GM23248 (cell line): ENCODE measurements at regions not wholly inside any gene's neighbourhood (a gene's known extent, or its start where the extent isn't known, plus 50 kb on each side); places are given as distances from the start of the nearest gene placed in this dataset.

Source experiments
- DNase-seq: peaks from one replicate; pipeline ENCODE4 v3.0.0-alpha.2; 2015
- H2AFZ ChIP-seq: fragments of 200-600 bp; sonication (generic); 2 replicates; pipeline ENCODE4 v1.6.1; 2016; ENCODE audit warnings: antibody characterized with exemption
- H3F3A ChIP-seq: fragments of 200-600 bp; sonication (generic); 2 replicates; pipeline ENCODE4 v1.6.1; 2016; ENCODE audit warnings: mild to moderate bottlenecking, antibody characterized with exemption, mixed run types; ENCODE audit not compliant: insufficient read depth
- H3K27ac ChIP-seq: fragments of 200-600 bp; sonication (generic); 2 replicates; pipeline ENCODE4 v1.5.1; 2016; ENCODE audit warnings: mild to moderate bottlenecking
- H3K27me3 ChIP-seq: fragments of 200-600 bp; sonication (generic); replicated peaks from 2 replicates; pipeline ENCODE4 v1.6.1; 2016; ENCODE audit warnings: mild to moderate bottlenecking; ENCODE audit not compliant: insufficient read depth
- H3K36me3 ChIP-seq: fragments of 200-600 bp; sonication (generic); 2 replicates; pipeline ENCODE4 v1.6.1; 2016; ENCODE audit warnings: low read depth, mild to moderate bottlenecking
- H3K4me1 ChIP-seq: fragments of 200-600 bp; sonication (generic); 2 replicates; pipeline ENCODE4 v1.6.1; 2016; ENCODE audit warnings: mild to moderate bottlenecking; ENCODE audit not compliant: insufficient read depth
- H3K4me2 ChIP-seq: fragments of 200-600 bp; sonication (generic); one replicate; pipeline ENCODE4 v1.6.1; 2016; ENCODE audit warnings: mild to moderate bottlenecking; ENCODE audit not compliant: unreplicated experiment
- H3K4me3 ChIP-seq: fragments of 200-600 bp; sonication (generic); 2 replicates; pipeline ENCODE4 v1.5.1; 2016; ENCODE audit warnings: mild to moderate bottlenecking
- H3K79me2 ChIP-seq: fragments of 200-600 bp; sonication (generic); 2 replicates; pipeline ENCODE4 v1.6.1; 2016; ENCODE audit warnings: mild to moderate bottlenecking; ENCODE audit not compliant: insufficient read depth
- H3K9ac ChIP-seq: fragments of 200-600 bp; sonication (generic); 2 replicates; pipeline ENCODE4 v1.6.1; 2016; ENCODE audit warnings: mild to moderate bottlenecking
- H3K9me2 ChIP-seq: fragments of 200-600 bp; sonication (generic); 2 replicates; pipeline ENCODE4 v1.6.1; 2016; ENCODE audit warnings: mixed run types, mild to moderate bottlenecking, moderate library complexity; ENCODE audit not compliant: insufficient read depth
- H3K9me3 ChIP-seq: fragments of 200-600 bp; sonication (generic); one replicate; pipeline ENCODE4 v1.6.1; 2017; ENCODE audit warnings: low read depth
- H4K20me1 ChIP-seq: fragments of 200-600 bp; sonication (generic); 2 replicates; pipeline ENCODE4 v1.6.0; 2016; ENCODE audit not compliant: insufficient read depth
- EZH2 ChIP-seq: fragments of 200-600 bp; sonication (generic); IDR thresholded peaks from 2 replicates; pipeline ENCODE4 v1.6.1; 2018; ENCODE audit warnings: antibody characterized with exemption, mild to moderate bottlenecking; ENCODE audit not compliant: insufficient read depth, poor library complexity, severe bottlenecking
- EZH2phosphoT487 ChIP-seq: fragments of 200-600 bp; sonication (generic); IDR thresholded peaks from 2 replicates; pipeline ENCODE4 v1.6.1; 2018; ENCODE audit warnings: antibody characterized with exemption, moderate library complexity, mild to moderate bottlenecking, low read depth; ENCODE audit not compliant: insufficient read depth
- WGBS, 2 experiments: methylation state at CpG; one replicate each; pipeline ENCODE4 v1.1.6; 2015 to 2017; ENCODE audit warnings: low lambda C conversion rate in 2 of 2, low coverage in 1 of 2; ENCODE audit errors: missing lambda C conversion rate in 2 of 2; 5-methylcytosine and 5-hydroxymethylcytosine counted together
- in situ Hi-C: fragments of 300-500 bp; cut with MboI; formaldehyde crosslinking; loops from 2 replicates; pipeline ENCODE4 v1.15.0; 2020

DNA sequence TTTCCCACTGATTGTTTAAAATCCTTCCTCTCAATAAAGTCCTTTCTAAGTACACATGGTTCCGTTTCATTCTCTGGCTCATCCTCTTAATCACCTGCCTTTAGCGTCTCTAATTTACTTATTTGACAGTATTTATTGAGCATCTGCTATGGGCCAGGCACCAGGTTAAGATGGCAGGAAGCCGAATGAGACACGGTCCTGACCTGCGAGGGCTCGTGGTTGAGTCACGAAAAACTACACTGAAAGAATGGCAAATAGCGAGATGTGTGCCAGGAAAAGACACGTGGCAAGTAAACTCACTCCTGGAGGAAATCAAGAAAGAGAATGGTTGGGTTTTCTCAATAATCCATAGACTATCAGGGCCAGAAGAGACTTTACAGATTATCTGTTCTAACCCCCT, 60.9 kb downstream of the HES1 start:
- H3K9me2 ChIP-seq, result no peaks in the 10 kb centered on the region
- H3K9me3 ChIP-seq, result no peaks in the 10 kb centered on the region
- H3K36me3 ChIP-seq, result no peaks in the 10 kb centered on the region
- H3K27me3 ChIP-seq, result peaks cover 43% of the 10 kb centered on the region
- no peak overlapping the region for H3K9ac ChIP-seq
- no peak overlapping the region for H2AFZ ChIP-seq
- WGBS, 2 experiments, result 92 to 94% methylated on average over 9 of the region's 9 CpGs
- no peak for DNase-seq
- no peaks in the 10 kb centered on the region for H3K4me1 ChIP-seq
- in situ Hi-C loops, result no loop called here
- H3K27ac ChIP-seq, result no peak overlapping the region
- no peak for TF ChIP-seq EZH2
- no peak overlapping the region for H3K4me3 ChIP-seq
- H3K4me2 ChIP-seq, result no peak overlapping the region
- H4K20me1 ChIP-seq, result no peaks in the 10 kb centered on the region
- no peaks in the 10 kb centered on the region for H3F3A ChIP-seq
- H3K79me2 ChIP-seq, result no peaks in the 10 kb centered on the region

DNA sequence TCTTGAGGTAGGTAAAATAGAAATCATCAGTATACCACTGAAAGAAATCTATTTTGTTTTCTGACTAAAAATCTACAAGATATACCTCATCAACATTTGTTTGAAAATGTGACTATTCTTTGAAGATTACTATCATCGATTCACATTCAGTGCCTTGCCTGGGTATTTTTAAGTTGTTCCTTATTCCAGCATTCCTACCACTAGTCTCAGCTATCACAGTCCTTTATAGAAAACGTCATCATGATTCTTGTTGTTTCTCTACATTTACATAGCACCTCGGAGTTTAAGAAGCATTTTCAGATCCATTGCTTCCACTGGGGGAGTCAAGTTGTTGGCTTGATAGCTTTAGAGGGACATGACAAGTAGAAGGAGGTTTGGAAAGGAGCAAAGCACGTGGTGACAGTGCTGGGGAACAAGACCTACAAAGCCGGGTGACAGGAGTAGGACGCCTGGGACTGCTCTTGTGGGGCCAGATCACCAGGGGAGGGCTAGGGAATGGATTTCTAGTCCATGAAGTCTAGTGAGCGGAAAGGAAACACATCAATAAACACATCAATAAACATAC, 61.5 kb downstream of the HES1 start:
- no peak overlapping the region for H3K9ac ChIP-seq
- H3K4me1 ChIP-seq, result no peaks in the 10 kb centered on the region
- H3K79me2 ChIP-seq, result no peaks in the 10 kb centered on the region
- no peaks in the 10 kb centered on the region for H4K20me1 ChIP-seq
- H3K4me2 ChIP-seq, result no peak overlapping the region
- no peak overlapping the region for H3K4me3 ChIP-seq
- WGBS, 2 experiments, result 49 to 55% methylated on average over 7 of the region's 7 CpGs
- no peaks in the 10 kb centered on the region for H3K36me3 ChIP-seq
- H3F3A ChIP-seq, result no peaks in the 10 kb centered on the region
- TF ChIP-seq EZH2 (no peak), EZH2phosphoT487 (no peak)
- H3K27me3 ChIP-seq, result peaks cover 49% of the 10 kb centered on the region
- H3K9me2 ChIP-seq, result no peaks in the 10 kb centered on the region
- no peak for DNase-seq
- no peak overlapping the region for H3K27ac ChIP-seq
- no peaks in the 10 kb centered on the region for H3K9me3 ChIP-seq
- no peak overlapping the region for H2AFZ ChIP-seq
- in situ Hi-C loops, result no loop called here

DNA sequence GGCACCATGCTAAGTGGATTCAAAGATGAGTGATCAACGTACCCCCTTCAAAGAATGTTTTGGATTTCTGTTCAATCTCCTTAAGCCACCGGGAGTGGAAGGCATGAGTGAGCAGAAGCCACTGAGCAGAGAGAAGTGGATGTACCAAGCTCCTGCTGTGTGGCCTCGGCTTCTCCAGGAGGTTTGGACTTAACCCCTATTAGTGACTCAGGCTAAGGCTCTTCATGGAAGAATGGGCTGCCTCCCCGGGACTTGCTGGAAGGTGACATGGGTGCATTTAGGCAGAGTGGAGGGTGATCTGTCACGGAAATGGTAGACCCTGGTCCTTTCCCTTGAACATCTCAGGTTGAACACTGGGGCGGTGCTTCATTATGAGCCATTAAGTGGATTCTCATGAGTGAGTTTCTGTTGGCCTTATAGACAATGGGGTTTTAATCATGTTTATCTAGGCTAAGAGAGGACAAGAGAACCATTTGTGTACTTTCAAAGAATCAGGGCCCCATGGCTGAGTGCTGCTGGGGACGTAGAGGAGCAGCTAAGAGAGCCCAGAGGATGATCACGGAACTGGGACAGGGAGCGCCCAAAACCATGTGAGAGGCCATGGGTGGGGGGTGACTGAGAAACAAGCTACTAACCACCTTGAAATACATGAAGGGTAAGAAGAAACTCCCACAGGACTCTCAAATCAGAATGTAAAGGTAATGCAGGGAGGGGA, 62.2 kb downstream of the HES1 start:
- DNase-seq, result no peak
- in situ Hi-C loops, result no loop called here
- Histone ChIP-seq H3K27ac (no peak overlapping the region), H4K20me1 (no peaks in the 10 kb centered on the region), H3K9ac (no peak overlapping the region), H3F3A (no peaks in the 10 kb centered on the region), H3K4me1 (no peaks in the 10 kb centered on the region), H3K9me3 (no peaks in the 10 kb centered on the region), H3K36me3 (no peaks in the 10 kb centered on the region), H3K9me2 (no peaks in the 10 kb centered on the region), H3K79me2 (no peaks in the 10 kb centered on the region), H3K4me2 (no peak overlapping the region), H3K27me3 (peaks cover 51% of the 10 kb centered on the region), H3K4me3 (no peak overlapping the region), H2AFZ (no peak overlapping the region)
- TF ChIP-seq EZH2 (no peak), EZH2phosphoT487 (no peak)
- 64 to 68% methylated on average over 9 of the region's 9 CpGs for WGBS, 2 experiments

- Histone ChIP-seq H3K36me3 (no peaks in the 10 kb centered on the region), H3K9ac (no peak overlapping the region), H3K79me2 (no peaks in the 10 kb centered on the region), H3K4me2 (no peak overlapping the region), H4K20me1 (no peaks in the 10 kb centered on the region), H3K27me3 (peaks cover 59% of the 10 kb centered on the region), H3F3A (no peaks in the 10 kb centered on the region), H3K27ac (no peak overlapping the region), H3K4me3 (no peak overlapping the region), H3K4me1 (no peaks in the 10 kb centered on the region), H3K9me2 (no peaks in the 10 kb centered on the region), H2AFZ (no peak overlapping the region), H3K9me3 (no peaks in the 10 kb centered on the region)
- WGBS, 2 experiments, result 37 to 45% methylated on average over 3 of the region's 3 CpGs
- in situ Hi-C loops, result no loop called here
- no peak for TF ChIP-seq EZH2phosphoT487
- TF ChIP-seq EZH2, result no peak
- DNase-seq, result no peak
Observed at GRCh38 chr3:194198938-194199337, 63.0 kb downstream of the HES1 start.
